Coronary artery (tissue), 2 donors: ENCODE measurements at regions not wholly inside any gene's neighbourhood (a gene's known extent, or its start where the extent isn't known, plus 50 kb on each side); places are given as distances from the start of the nearest gene placed in this dataset.

ENCODE experiments used
- DNase-seq: peaks from one replicate; pipeline ENCODE4 v3.0.0-alpha.2; 2017; ENCODE audit warnings: low spot score
- H3K27ac ChIP-seq, 2 donors: fragments of 200-600 bp; sonication (generic); one replicate each; pipeline ENCODE4 v1.5.1; 2016 to 2019
- H3K4me3 ChIP-seq: fragments of 200-600 bp; sonication (generic); 2 replicates; pipeline ENCODE4 v1.5.1; 2016; ENCODE audit warnings: mild to moderate bottlenecking, moderate library complexity
- TF ChIP-seq, protein P1 (sequence below): fragments of 200-600 bp; sonication (generic); IDR thresholded peaks from one replicate; pipeline ENCODE4 v1.5.1; 2019; ENCODE audit warnings: antibody characterized with exemption

DNA sequence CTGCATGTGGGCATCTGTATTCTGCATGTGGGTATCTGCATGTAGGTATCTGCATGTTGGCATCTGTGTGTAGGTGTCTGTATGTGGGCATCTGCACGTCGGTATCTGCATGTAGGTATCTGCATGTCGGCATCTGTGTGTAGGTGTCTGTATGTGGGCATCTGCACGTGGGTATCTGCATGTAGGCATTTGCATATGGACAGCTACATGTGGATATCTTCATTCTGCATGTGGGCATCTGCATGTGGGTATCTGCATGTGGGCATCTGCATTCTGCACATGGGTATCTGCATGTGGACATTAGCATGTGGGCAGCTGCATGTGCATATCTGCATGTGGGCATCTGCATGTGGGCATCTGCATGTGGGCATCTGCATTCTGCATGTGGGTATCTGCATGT is 537.4 kb downstream of the RNF144A start:
- TF ChIP-seq, protein P1, sequence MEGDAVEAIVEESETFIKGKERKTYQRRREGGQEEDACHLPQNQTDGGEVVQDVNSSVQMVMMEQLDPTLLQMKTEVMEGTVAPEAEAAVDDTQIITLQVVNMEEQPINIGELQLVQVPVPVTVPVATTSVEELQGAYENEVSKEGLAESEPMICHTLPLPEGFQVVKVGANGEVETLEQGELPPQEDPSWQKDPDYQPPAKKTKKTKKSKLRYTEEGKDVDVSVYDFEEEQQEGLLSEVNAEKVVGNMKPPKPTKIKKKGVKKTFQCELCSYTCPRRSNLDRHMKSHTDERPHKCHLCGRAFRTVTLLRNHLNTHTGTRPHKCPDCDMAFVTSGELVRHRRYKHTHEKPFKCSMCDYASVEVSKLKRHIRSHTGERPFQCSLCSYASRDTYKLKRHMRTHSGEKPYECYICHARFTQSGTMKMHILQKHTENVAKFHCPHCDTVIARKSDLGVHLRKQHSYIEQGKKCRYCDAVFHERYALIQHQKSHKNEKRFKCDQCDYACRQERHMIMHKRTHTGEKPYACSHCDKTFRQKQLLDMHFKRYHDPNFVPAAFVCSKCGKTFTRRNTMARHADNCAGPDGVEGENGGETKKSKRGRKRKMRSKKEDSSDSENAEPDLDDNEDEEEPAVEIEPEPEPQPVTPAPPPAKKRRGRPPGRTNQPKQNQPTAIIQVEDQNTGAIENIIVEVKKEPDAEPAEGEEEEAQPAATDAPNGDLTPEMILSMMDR, result no peak
- no peak for DNase-seq

GRCh38 chr2:7456762-7457161 is 539.5 kb downstream of the RNF144A start:
- H3K27ac ChIP-seq, result no peak overlapping the region
- DNase-seq, result no peak
- H3K4me3 ChIP-seq, result no peak overlapping the region
- TF ChIP-seq, protein P1, result no peak

More for the DNA sequence above, 537.4 kb downstream of the RNF144A start:
- Histone ChIP-seq H3K27ac (no peak overlapping the region), H3K4me3 (no peak overlapping the region)

- no peak for DNase-seq
- no peak overlapping the region for H3K27ac ChIP-seq
- H3K4me3 ChIP-seq, result no peak overlapping the region
- TF ChIP-seq, protein P1, result no peak
These were observed 540.9 kb downstream of the RNF144A start for GRCh38 chr2:7458066-7458465.

- H3K4me3 ChIP-seq, result no peak overlapping the region
These were observed 550.7 kb downstream of the RNF144A start for GRCh38 chr2:7467782-7468447.

GRCh38 chr2:7468448-7468828 is 551.2 kb downstream of the RNF144A start:
- TF ChIP-seq, protein P1, result no peak
- no peak for DNase-seq
- no peak overlapping the region for H3K4me3 ChIP-seq
- no peak overlapping the region for H3K27ac ChIP-seq

More at GRCh38 chr2:7467782-7468447, 550.7 kb downstream of the RNF144A start:
- no peak overlapping the region for H3K27ac ChIP-seq
- TF ChIP-seq, protein P1, result no peak
- DNase-seq, result no peak

DNA sequence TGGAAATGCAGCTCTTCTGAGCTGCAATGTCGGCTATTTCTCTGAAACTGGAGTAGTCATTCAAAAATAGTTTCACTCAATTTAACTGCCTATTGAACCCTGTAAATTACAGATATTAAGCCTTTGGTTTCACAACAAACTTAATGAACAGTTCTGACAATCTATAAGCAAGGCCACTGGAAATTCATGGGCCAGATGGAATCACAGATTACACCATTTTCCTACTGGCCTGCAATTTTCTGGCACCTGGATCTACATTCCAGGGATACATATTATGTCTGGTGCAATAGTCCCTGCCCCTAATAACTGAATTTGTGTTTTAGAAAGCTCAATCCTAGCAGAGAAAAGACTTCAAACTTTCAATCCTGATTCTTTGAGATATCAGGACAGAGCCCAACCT is 551.7 kb downstream of the RNF144A start:
- H3K27ac ChIP-seq, result no peak overlapping the region
- TF ChIP-seq, protein P1, result no peak
- H3K4me3 ChIP-seq, result no peak overlapping the region
- DNase-seq, result no peak

GRCh38 chr2:7471185-7471584 is 554.0 kb downstream of the RNF144A start:
- Histone ChIP-seq H3K27ac (no peak overlapping the region), H3K4me3 (no peak overlapping the region)
- TF ChIP-seq, protein P1, result no peak

More at GRCh38 chr2:7471185-7471584, 554.0 kb downstream of the RNF144A start:
- DNase-seq, result no peak
